NCI-H345 treated with DMSO at 0.1 percent for 48 hours (cell line): ENCODE measurements at regions not wholly inside any gene's neighbourhood (a gene's known extent, or its start where the extent isn't known, plus 50 kb on each side); places are given as distances from the start of the nearest gene placed in this dataset.
"Not testable (repeated sequence)": the region's sequence is repeated elsewhere in the genome, so short reads cannot be mapped to it uniquely, and the experiment has no call there.

ENCODE experiments used
- DNase-seq: peaks from one replicate; lab custom pipeline; 2025; ENCODE audit not compliant: unreplicated experiment; lab: John Stamatoyannopoulos, UW

DNA sequence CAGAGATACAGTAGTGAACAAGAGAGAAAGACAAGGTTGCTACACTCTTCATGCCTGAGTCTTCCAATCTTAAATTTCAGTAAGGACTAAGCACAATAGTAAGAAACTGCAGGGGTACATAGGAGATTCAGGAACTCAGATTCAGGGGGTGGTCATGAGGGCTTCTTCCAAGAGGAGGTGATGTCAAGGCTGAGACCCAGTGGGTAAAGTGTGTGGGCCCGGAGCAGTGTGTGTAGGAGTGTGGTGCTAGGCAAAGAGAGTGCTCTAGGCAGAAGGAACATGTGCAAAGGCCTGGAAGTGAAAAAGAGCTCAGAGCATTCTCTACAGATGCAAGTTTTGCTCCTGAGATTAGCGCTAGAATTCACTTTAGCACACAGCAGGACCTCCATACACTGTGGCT, 102.9 kb upstream of the SPATA12 start:
- no peak for DNase-seq

DNA sequence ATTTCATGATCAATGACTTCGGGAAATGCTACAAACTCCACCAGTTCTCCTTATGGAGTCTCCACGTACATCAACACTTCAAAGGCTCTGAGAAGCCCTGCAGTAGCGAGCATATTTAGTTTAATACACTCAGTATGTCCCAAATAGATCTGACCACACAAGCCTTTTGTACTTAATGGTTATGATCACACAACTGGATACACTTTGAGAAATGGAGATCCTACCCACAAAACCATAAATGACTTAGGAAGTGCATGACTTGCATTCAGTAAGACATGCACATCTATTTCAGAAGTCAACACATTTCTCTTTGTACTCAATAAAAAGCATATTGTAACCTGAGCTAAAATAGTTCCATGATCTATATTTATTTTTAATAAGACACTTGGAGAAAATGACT, 103.6 kb upstream of the SPATA12 start:
- no peak for DNase-seq

DNA sequence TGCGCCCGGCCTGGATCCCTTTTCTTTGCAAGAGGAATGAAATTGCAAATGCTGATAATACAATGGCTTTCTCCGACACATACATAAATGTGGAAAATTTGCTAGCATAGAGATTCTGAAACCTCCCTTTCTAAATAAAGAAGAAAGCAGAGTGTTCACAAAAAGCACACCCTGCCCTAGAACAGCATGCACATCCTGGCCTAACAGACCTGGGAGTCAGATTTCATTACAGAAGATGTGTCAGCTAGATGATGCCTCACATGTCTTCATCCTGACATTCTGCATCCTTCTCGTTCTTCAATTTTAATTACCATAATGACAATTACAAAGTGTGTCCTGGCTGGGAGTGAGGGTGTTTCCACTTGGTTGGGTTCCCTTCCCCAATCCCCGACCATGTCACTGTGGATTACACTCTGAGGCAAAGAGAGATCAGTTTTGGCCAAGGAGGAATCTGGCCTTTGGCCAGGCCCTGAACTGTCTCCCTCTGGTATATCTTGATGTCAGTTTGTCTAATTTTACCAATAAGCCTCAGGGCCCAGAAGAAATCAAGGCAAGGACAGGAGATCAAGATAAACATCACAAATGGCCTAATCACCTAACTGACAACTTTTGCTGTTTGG, 104.9 kb upstream of the SPATA12 start:
- DNase-seq, result no peak

DNA sequence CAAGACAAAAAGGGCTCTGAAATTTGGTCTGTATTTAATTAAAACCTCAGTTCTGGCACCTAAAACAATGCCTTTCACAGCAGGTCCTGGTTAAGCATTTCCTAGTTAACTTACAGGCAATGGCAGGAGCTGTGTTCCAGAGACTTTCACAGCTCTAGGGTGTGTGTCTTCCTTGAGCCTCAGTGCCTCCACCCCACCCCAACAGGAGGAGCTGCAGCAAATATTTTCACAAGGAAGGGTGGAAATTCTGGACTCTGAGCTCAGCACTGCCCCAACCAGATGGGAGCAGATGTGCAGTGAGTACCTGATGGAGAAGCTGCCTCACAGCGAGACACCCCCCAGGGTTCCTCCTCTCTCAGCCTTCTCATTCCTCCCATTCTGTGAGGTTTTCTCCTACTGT, 106.3 kb upstream of the SPATA12 start:
- no peak for DNase-seq

DNA sequence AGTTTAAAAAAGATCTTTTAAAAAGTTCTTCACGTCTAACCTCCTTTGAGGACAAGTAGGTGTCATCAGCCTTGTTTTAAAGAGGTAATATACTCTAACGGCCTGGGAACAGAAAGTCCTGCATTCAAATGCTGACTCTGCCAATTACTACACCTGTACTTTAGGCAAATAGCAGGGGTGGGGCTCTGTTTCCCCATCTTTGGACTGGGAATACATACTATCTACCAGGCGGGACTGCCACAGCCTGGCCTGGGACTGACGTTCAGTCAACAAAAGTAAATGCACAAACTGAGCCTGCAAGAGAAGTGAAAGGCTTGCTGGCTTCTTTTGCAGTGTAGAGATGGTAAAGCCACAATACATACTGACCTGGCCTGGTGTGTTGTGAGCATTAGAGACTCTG, 107.6 kb upstream of the SPATA12 start:
- DNase-seq, result no peak

DNA sequence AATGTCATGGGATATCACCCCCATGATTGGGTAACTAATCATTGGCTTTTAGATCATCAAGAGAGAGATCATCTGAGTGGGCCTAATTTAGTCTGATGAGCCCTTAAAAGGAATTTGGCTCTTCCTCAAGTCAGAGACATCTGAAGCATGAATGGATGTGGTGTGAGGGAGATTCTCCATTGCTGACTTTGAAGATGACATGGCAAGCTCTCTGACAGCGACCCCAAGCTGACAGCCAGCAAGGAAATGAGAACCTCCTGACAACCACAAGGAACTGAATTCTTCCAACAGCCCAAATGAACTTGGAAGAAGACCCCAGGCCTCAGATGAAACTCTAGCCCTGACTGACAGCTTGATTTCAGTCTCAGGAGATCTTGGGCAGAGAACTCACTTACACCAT, 108.4 kb upstream of the SPATA12 start:
- no peak for DNase-seq

DNA sequence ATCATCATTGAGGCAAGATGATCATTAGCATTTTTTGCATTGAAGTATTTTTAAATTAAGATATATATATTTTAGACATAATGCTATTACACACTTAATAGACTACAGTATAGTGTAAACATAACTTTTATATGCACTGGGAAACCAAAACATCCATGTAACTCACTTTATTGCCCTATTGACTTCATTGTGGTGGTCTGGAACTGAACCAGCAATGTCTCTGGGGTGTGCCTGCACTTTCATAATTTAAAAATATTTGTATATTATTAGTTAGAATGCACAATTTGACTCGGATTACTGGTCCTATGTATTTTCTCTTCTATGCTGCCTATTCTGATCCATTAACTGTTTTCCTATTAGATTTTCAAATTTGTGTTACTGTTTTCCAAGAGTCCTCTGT, 109.1 kb upstream of the SPATA12 start:
- no peak for DNase-seq

DNA sequence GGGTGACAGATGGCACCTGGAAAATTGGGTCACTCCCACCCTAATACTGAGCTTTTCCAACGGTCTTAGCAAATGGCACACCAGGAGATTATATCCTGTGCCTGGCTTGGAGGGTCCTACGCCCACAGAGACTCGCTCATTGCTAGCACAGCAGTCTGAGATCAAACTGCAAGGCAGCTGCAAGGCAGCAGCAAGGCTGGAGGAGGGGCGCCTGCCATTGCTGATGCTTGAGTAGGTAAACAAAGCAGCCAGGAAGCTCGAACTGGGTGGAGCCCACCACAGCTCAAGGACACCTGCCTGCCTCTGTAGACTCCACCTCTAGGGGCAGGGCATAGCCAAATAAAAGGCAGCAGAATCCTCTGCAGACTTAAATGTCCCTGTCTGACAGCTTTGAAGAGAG, 115.1 kb upstream of the SPATA12 start:
- not testable (repeated sequence) for DNase-seq

DNA sequence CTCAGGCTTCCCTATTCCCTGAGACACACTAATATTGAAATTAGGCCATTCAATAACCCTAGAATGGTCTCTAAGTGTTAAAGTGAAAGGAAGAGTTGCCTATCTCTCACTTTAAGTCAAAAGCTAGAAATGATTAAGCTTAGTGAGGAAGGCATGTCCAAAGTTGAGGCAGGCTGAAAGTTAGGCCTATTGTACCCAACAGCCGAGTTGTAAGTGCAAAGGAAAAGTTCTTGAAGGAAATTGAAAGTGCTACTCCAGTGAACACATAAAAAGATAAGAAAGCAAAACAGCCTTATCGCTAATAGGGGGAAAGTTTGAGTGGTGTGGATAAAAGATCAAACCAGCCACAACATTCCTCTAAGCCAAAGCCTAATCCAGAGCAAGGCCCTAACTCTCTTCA, 117.9 kb upstream of the SPATA12 start:
- no peak for DNase-seq

DNA sequence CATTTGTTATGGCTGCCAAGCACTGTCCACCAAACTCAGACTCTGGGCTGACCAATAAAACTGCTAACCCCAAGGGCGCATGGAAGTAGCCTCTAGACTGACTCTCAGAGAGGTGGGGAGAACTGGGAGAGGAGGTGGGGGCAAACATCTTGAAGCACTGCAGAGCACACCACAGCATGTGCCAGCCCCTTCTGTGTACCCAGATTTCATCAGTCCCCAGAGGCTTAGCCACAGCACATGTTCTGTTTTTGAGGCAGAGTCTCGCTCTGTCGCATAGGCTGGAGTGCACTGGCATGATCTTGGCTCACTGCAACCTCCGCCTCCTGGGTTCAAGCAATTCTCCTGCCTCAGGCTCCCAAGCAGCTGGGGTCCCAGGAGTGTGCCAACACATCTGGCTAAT, 119.5 kb upstream of the SPATA12 start:
- DNase-seq, result no peak

DNA sequence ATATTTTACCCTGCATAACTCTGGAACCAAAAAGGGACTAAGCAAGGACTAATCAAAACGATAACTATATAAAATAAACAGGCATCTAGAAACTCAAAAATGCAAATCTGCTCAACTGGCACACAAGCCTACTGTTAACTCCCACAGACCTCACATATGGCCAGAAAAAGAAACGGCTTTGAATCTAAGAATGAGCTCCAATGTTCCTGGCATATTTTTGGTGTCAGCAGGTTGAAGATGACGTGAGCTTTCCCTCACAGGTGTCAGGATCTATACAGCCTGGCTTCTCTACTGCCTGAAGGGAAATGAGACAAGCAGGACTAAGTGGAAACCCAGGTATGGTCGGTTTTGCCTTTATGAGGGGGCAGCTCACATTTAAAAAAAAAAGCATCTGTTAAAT, 120.1 kb upstream of the SPATA12 start:
- DNase-seq, result no peak

DNA sequence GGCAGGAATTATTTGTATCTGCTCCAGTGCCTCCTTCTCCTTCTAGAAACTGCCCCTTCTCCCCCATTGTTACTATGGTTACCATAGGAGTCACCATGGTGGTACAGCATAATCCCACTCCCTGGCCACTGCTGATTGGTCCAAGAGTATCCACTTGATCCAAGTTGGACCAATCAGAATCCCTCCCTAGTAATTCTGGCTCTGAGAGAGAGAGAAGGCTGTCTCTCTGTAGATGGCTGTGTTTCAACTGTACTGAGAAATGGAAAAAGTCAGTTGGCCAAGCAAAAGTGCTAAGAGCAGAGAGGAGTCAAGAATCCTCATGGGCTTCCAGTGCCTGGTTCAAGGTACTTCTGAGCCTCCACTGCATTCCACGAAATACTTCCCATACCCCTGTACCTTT, 120.6 kb upstream of the SPATA12 start:
- DNase-seq, result no peak

DNA sequence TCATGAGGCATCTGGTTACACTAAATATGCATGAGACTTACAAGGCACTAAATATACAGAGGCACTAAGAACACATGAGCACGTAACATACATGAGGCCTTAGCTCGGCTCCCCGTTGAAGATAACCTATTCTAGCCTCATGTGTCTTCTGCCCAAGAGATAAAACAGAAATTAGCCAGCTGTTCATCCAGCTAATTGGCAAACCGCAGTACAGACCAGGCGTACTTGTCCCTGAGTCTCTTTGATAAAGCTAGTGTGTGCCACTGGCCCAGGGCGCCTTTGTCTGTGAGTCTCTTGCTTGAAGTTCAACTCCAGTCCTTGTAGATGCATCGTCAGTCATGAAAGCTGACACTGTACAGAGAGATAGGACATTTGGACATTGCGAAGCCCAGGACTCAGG, 121.9 kb upstream of the SPATA12 start:
- DNase-seq, result no peak

DNA sequence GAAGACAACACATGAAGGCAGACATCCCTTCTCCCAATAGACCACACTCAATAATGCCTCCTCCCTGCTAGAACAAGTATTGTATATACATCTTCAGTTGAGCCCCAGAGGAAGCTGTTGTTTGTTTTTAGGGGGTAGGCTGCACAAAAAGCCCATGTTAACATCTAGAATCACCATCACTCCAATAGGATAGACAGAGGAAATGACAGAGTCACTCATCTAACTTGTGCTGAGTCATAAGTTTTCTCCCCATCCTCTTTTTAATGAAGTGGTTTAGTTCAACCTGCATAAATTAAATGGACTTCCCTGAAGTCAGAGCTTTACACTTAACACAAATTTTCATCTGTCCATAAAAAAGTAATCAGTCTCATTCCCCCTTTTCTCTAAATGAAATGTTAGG, 122.9 kb upstream of the SPATA12 start:
- no peak for DNase-seq

DNA sequence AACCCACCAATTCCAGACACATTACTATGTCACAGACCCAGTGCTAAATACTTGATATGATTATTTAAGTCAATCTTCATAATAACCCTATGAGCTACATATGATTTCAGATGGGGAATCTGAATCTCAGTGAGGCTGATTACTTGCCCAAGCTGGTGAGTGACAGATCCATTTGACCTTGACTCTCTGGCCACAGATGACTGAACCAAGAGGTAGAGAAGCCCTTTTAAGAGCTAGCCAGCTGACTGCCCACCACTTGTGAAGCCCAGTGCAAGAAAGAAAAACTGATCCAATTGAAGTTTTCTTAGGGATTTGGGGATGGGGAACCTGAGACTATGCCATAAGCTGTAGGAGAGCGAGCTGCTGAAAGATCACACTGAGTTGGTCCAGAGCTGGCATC, 124.7 kb upstream of the SPATA12 start:
- no peak for DNase-seq

DNA sequence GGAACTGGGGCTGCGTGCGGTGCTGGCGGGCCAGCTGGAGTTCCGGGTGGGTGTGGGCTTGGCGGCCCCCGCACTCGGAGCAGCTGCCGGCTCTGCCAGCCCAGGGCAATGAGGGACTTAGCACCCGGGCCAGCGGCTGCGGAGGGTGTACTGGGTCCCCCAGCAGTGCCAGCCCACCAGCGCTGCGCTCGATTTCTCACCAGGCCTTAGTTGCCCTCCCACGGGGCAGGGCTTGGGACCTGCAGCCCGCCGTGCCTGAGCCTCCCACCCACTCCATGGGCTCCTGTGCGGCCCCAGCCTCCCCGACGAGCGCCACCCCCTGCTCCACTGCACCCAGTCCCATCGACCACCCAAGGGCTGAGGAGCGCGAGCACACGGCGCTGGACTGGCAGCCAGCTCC, 126.0 kb upstream of the SPATA12 start:
- DNase-seq, result not testable (repeated sequence)

DNA sequence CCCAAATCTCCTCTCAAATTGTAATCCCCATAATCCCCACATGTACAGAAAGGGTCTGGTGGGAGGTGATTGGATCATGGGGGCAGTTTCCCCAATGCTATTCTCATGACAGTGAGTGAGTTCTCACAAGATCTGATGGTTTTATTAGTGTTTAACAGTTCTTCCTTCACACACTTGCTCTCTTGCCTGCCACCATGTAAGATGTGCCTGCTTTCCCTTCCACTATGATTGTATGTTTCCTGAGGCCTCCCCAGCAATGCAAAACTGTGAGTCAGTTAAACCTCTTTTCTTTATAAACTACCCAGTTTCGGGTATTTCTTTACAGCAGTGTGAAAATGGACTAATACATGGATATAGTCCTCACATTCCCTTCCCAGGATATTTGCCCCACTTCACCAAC, 126.7 kb upstream of the SPATA12 start:
- no peak for DNase-seq

DNA sequence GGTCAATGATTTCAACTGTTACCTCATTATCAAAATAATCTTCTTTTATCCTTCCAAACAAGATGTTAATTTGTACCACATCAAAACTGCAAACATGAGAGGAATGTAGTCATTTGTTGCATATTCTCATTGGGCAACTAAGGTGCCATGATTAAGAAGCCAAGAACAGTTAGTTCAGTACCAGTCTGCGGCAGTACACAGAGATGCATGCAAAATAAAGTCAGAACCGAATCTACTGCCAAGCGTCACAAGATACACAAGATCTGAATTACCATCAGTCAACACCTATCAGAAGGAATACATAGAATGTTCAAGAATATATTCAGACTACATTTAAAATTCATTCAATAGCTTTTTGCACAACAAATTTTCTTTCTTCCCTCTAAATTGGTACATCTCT, 127.6 kb upstream of the SPATA12 start:
- DNase-seq, result no peak

DNA sequence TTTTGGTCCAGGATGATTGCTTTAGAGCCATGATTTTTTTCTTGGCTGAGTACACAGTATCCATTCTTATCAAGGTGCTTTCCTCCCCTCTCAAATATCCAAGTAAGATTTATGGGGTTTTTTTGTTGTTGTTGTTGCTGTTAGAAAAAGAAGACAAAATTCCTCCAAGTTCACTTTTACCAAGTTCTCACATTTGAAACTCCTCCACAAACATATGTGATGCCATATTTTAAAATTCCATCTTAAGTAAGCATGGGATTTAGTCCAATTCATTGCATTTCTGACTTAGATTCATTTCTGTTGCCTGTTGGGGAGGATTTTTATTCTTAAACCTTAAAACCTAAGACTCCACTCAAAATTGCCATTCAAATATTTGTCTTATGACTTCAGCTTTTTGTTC, 128.6 kb upstream of the SPATA12 start:
- DNase-seq, result no peak

DNA sequence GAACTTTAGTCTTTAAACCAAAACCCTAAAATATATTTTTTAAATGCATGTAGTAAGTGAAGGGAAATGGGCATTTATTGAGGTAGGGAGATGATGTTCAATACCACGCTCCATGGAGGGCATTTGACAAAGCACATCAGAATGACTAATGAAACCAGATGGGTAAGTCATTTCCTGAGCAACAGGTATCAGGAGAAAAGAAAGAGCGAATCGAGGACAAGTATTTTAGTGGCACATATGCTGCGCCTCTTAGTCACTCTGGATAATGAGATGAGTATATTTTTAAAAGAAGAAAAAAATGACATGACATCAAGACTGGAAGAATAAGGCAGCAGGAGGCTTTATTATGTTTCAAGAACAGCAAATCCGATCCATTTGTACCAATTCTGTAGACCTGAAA, 129.0 kb upstream of the ARHGEF3 start:
- DNase-seq, result no peak

DNA sequence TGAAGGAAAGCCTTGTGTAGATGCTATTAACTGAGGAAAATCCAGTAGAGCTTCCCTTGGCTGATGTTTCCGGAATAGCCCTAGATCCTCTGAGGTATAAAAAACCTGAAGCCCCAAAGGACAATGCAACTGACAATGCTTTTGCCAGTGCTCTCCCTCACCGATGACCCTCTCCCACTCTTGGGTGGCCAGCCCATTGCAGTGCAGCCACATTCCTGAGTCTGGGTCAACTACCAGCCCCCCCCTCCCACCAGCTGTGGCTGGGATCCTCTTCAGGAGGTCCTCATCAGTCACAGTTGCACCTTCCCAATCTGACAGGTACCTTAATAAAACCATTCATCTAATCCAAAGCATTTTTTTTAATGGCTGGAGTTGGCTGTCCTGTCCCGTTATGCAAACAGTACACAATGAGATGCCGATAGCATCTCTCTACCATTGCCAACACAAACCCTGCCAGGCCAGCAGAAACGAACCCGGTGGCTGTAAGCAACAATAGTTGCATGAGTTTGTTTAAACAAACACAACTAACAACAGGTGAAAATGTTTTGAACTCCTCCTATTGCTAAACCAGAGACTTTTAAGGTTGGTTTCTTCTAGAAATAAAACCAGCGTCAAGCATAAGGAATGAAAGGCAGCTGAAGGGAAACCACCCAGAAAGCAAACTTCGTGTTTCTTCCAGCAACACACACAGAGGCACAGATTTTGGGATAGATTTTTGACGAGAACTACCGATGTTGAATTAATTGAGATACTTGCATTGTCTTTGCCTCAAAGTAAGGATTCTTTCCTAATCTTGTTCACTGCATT, 128.3 kb upstream of the ARHGEF3 start:
- DNase-seq, result no peak

DNA sequence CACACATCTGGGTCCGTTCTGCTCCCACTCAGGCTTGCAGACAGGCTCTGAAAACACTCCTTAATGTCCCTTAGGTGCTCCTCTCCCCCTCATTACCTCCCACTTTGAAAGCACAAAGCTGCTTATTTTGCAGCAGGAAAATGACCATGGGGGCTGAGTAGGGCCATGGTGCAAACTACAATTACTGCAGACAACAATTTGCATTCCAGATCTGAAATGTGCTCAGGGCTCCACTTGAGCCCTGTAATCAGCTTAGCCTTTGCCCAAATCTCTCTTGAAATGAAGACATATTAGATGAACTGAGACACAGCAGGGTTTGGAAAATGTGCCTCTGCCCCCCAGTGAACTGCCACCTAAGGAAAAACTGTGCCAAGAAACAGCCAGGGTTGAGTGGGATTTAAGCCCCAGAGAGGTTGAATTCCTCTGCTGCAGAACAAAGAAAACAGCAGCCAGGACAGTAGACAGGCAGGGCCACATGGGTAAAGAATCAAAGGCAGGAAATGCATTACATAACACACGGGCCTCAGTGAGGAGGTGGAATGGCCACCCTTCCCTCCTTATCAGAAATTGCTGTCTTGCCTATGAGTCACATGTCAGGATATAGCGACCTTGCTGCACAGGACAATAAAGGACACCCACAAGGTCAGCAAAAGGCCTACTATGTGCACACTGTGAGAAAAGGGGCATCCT, 126.8 kb upstream of the ARHGEF3 start:
- DNase-seq, result no peak
